SK-N-DZ (cell line): ENCODE measurements at regions not wholly inside any gene's neighbourhood (a gene's known extent, or its start where the extent isn't known, plus 50 kb on each side); places are given as distances from the start of the nearest gene placed in this dataset.
"Not testable (repeated sequence)": the region's sequence is repeated elsewhere in the genome, so short reads cannot be mapped to it uniquely, and the experiment has no call there.

Experiments
- DNase-seq: peaks from one replicate; pipeline ENCODE4 v3.0.0-alpha.2; 2015; ENCODE audit warnings: low spot score

GRCh38 chr2:76697439-76697838, 824.7 kb downstream of the LRRTM4 start:
- DNase-seq = not testable (repeated sequence)

- DNase-seq = peak; percentile 96
Measured at GRCh38 chr2:76692908-76693307, 829.3 kb downstream of the LRRTM4 start.

- DNase-seq = no peak
Measured at GRCh38 chr2:76688732-76689131, 833.4 kb downstream of the LRRTM4 start.

- DNase-seq = no peak
Measured at GRCh38 chr2:76687923-76688322, 834.3 kb downstream of the LRRTM4 start.

- no peak for DNase-seq
Measured at GRCh38 chr2:76684756-76685155, 837.4 kb downstream of the LRRTM4 start.

- DNase-seq = no peak
Measured at GRCh38 chr2:76679025-76679396, 843.2 kb downstream of the LRRTM4 start.

GRCh38 chr2:76678383-76679024, 843.7 kb downstream of the LRRTM4 start:
- no peak for DNase-seq

- no peak for DNase-seq
Measured at GRCh38 chr2:76675212-76675611, 847.0 kb downstream of the LRRTM4 start.

- no peak for DNase-seq
Measured at GRCh38 chr2:76672798-76673197, 849.4 kb downstream of the LRRTM4 start.

- no peak for DNase-seq
Measured at GRCh38 chr2:76669966-76670465, 852.2 kb downstream of the LRRTM4 start.

GRCh38 chr2:76668279-76668678, 853.9 kb downstream of the LRRTM4 start:
- no peak for DNase-seq

- peak; percentile 91 for DNase-seq
Measured at GRCh38 chr2:76667821-76668271, 854.3 kb downstream of the LRRTM4 start.

GRCh38 chr2:76642129-76642528, 880.0 kb downstream of the LRRTM4 start:
- DNase-seq = peak; percentile 18

- no peak for DNase-seq
Measured at GRCh38 chr2:76641506-76641905, 880.7 kb downstream of the LRRTM4 start.

- DNase-seq = no peak
Measured at GRCh38 chr2:76640905-76641304, 881.3 kb downstream of the LRRTM4 start.

- no peak for DNase-seq
Measured at GRCh38 chr2:76639171-76639680, 883.0 kb downstream of the LRRTM4 start.

GRCh38 chr2:76633276-76633921, 888.8 kb downstream of the LRRTM4 start:
- no peak for DNase-seq

GRCh38 chr2:76625101-76625500, 897.1 kb downstream of the LRRTM4 start:
- DNase-seq = no peak

GRCh38 chr2:76613330-76613729, 902.6 kb upstream of the GCFC2 start:
- no peak for DNase-seq

- DNase-seq = no peak
Measured at GRCh38 chr2:76612764-76613163, 902.0 kb upstream of the GCFC2 start.

- no peak for DNase-seq
Measured at GRCh38 chr2:76610451-76610850, 899.7 kb upstream of the GCFC2 start.

GRCh38 chr2:76599732-76600368, 889.1 kb upstream of the GCFC2 start:
- peak; percentile 86 for DNase-seq

GRCh38 chr2:76584474-76584873, 873.8 kb upstream of the GCFC2 start:
- DNase-seq = no peak
